ENCODE measurements at regions not wholly inside any gene's neighbourhood (a gene's known extent, or its start where the extent isn't known, plus 50 kb on each side); places are given as distances from the start of the nearest gene placed in this dataset.

GRCh38 chr2:60641811-60642788, 88.6 kb upstream of the BCL11A start:
- Histone ChIP-seq H3K9me3 (no peaks in the 10 kb centered on the region), H3K4me3 (no peak overlapping the region), H3K36me3 (no peaks in the 10 kb centered on the region), H3K27me3 (no peaks in the 10 kb centered on the region), H3K27ac (no peak overlapping the region), H3K4me1 (no peaks in the 10 kb centered on the region)
- TF ChIP-seq POLR2A (IDR thresholded peaks at IDR 0.05) (no peak), CTCF (IDR thresholded peaks at IDR 0.05) (peak; percentile 49 to 76 (median 69))
- intact Hi-C loops (cut with DNase I): no loop called here
- 21 to 30% methylated on average over 6 of the region's 6 CpGs for WGBS, 2 donors
- DNase-seq: no peak

- H3K4me1 ChIP-seq: no peaks in the 10 kb centered on the region
- no peaks in the 10 kb centered on the region for H3K9me3 ChIP-seq
- 78 to 90% methylated on average over 7 of the region's 7 CpGs for WGBS, 2 donors
- H3K4me3 ChIP-seq: no peak overlapping the region
- no peak overlapping the region for H3K27ac ChIP-seq
- intact Hi-C loops (cut with DNase I): no loop called here
- no peak for DNase-seq
- H3K27me3 ChIP-seq: peaks cover 0 to 6% (median 0%) of the 10 kb centered on the region in 4 donors
- H3K36me3 ChIP-seq: no peaks in the 10 kb centered on the region
- no peak for TF ChIP-seq POLR2A (IDR thresholded peaks at IDR 0.05)
- no peak for TF ChIP-seq CTCF (IDR thresholded peaks at IDR 0.05)
Observed at GRCh38 chr2:60643747-60644146, 90.3 kb upstream of the BCL11A start.

DNA sequence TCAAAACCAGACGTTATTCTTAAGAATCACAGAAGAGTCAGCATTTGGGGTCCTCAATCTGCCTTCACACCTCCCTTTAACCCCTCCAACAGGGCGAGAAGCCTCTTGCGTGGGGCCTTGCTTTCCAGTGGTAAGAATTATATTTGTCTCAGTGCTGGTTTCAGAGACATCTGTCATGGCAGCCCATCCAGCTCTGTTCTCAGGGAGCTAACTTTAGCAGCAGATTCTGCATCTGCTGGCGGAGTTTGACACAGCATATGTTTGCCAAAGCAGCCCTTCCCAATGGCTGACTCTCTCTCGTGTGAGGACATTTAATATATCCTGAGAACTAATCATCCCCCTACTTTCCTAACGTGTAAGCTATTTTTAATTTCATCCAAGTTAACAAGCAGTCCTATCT, 91.5 kb upstream of the BCL11A start:
- WGBS, 2 donors: 74 to 75% methylated on average over 6 of the region's 6 CpGs
- H3K36me3 ChIP-seq: no peaks in the 10 kb centered on the region
- H3K27ac ChIP-seq: no peak overlapping the region
- H3K27me3 ChIP-seq: peaks cover 0 to 6% (median 0%) of the 10 kb centered on the region in 4 donors
- H3K9me3 ChIP-seq: no peaks in the 10 kb centered on the region
- no peaks in the 10 kb centered on the region for H3K4me1 ChIP-seq
- H3K4me3 ChIP-seq: no peak overlapping the region
- DNase-seq: no peak
- TF ChIP-seq CTCF (IDR thresholded peaks at IDR 0.05) (no peak), POLR2A (IDR thresholded peaks at IDR 0.05) (no peak)
- intact Hi-C loops (cut with DNase I): no loop called here

DNA sequence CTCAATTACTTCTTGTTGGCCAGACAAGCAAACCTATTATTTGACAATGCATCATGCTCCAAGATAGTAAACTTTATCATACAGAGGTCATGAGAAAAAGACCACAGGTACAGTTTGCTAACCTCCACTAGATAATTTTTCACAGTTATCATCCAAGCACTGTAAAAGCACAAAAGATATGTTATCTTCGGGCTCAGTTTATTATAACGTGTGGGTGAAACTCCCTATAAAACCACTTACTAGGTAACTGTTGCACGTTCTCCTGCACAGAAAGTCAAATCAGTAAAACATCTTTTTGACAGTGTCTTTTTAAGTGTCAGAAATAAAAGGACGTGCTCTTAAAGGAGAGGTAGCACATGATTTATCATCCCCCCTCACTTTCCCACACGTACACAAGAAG, 94.7 kb upstream of the BCL11A start:
- Histone ChIP-seq H3K4me3 (no peak overlapping the region), H3K4me1 (no peaks in the 10 kb centered on the region), H3K27ac (no peak overlapping the region), H3K27me3 (peaks cover 0 to 15% (median 0%) of the 10 kb centered on the region in 4 donors), H3K9me3 (no peaks in the 10 kb centered on the region), H3K36me3 (no peaks in the 10 kb centered on the region)
- intact Hi-C loops (cut with DNase I): no loop called here
- WGBS, 2 donors: 62 to 65% methylated on average over 5 of the region's 5 CpGs
- DNase-seq: no peak
- TF ChIP-seq POLR2A (IDR thresholded peaks at IDR 0.05): no peak
- no peak for TF ChIP-seq CTCF (IDR thresholded peaks at IDR 0.05)

- Histone ChIP-seq H3K4me3 (no peak overlapping the region), H3K36me3 (no peaks in the 10 kb centered on the region), H3K9me3 (no peaks in the 10 kb centered on the region), H3K27ac (no peak overlapping the region), H3K27me3 (peaks cover 0 to 24% (median 0%) of the 10 kb centered on the region in 4 donors), H3K4me1 (no peaks in the 10 kb centered on the region)
- DNase-seq: no peak
- intact Hi-C loops (cut with DNase I): no loop called here
- no peak for TF ChIP-seq POLR2A (IDR thresholded peaks at IDR 0.05)
- no peak for TF ChIP-seq CTCF (IDR thresholded peaks at IDR 0.05)
Observed at GRCh38 chr2:60649721-60650120, 96.3 kb upstream of the BCL11A start.
